ENCODE measurements at regions not wholly inside any gene's neighbourhood (a gene's known extent, or its start where the extent isn't known, plus 50 kb on each side); places are given as distances from the start of the nearest gene placed in this dataset.

DNA sequence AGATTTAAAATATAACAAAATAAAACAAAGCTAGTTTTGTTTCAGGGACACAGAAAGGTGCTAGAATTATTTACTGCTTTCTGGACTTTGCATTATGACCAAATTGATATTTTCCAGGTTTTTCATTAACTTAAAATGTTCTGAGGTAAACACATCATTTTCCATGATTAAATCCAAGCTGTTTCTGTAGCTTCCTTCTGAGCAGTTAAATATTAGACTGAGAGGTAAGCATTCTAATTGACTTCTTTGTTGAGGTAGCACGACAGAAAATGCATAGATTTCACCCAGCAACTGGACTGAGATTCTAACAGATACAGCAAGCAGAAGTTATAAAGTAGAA is 98.3 kb downstream of the BMP4 start:
- TF ChIP-seq CTCF (conservative IDR thresholded peaks at IDR 0.05; ENCODE audit: low read depth in 2 of 2) (no peak), ETS1 (IDR thresholded peaks at IDR 0.05) (no peak), NANOG (IDR thresholded peaks at IDR 0.05; ENCODE audit: borderline replicate concordance) (no peak), POLR2AphosphoS5 (IDR thresholded peaks at IDR 0.05; ENCODE audit: low read depth) (no peak)

Data from GM23338 (cell line).